ENCODE measurements at regions not wholly inside any gene's neighbourhood (a gene's known extent, or its start where the extent isn't known, plus 50 kb on each side); places are given as distances from the start of the nearest gene placed in this dataset.

DNA sequence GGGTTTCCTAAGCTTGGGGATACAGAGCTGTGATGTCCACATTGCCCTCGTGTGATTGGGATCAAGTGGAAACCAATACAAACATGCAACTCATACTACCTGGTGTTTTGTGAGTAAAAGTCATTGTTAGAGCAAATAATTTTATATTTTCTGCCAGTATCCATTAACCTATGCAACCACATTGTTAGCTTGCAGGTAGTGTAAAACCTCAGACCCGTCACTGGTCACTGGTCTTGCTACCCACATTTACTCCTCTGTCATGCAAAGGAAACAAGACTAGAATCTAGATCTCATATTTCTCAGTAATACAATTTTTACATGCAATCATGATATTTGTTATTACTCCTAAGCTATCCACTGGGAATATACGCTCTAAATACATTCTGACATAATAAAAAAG lies 324.3 kb upstream of the NDST4 start:
- Mint-ChIP-seq H3K27ac (ENCODE audit: unreplicated experiment) (no peak overlapping the region), H3K4me1 (no peaks in the 10 kb centered on the region), H3K4me3 (no peak overlapping the region), H3K9me3 (no peaks in the 10 kb centered on the region), H3K27me3 (ENCODE audit: low read depth) (no peaks in the 10 kb centered on the region), H3K36me3 (ENCODE audit: low read depth) (no peaks in the 10 kb centered on the region)
- TF ChIP-seq, protein P1, sequence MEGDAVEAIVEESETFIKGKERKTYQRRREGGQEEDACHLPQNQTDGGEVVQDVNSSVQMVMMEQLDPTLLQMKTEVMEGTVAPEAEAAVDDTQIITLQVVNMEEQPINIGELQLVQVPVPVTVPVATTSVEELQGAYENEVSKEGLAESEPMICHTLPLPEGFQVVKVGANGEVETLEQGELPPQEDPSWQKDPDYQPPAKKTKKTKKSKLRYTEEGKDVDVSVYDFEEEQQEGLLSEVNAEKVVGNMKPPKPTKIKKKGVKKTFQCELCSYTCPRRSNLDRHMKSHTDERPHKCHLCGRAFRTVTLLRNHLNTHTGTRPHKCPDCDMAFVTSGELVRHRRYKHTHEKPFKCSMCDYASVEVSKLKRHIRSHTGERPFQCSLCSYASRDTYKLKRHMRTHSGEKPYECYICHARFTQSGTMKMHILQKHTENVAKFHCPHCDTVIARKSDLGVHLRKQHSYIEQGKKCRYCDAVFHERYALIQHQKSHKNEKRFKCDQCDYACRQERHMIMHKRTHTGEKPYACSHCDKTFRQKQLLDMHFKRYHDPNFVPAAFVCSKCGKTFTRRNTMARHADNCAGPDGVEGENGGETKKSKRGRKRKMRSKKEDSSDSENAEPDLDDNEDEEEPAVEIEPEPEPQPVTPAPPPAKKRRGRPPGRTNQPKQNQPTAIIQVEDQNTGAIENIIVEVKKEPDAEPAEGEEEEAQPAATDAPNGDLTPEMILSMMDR (conservative IDR thresholded peaks at IDR 0.05) = no peak
- DNase-seq (ENCODE audit: low read depth, low spot score) = no peak

DNA sequence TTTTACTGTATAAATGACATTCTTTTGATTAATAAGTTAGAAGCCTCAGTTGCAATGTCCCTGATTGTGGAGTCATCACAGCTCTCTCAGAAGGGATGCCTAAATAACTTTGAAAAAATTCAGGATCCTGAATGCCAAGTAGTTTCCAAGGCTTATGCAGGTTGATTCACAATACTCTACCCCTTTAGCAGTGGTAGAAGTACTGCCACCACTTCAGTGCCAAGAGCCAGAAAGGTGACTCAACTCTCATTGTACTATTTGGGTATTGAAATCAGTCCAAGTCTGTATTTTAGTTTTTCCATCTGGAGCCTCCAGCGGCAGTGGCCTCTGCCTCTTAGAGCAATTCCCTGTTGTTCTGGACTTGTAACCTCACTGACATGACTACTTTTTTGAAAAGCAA lies 320.1 kb upstream of the NDST4 start:
- H3K27ac Mint-ChIP-seq (ENCODE audit: unreplicated experiment) = no peak overlapping the region
- TF ChIP-seq, protein P1 (conservative IDR thresholded peaks at IDR 0.05) = no peak
- no peaks in the 10 kb centered on the region for H3K9me3 Mint-ChIP-seq
- H3K27me3 Mint-ChIP-seq (ENCODE audit: low read depth) = no peaks in the 10 kb centered on the region
- no peaks in the 10 kb centered on the region for H3K4me1 Mint-ChIP-seq
- no peak overlapping the region for H3K4me3 Mint-ChIP-seq
- no peak for DNase-seq (ENCODE audit: low read depth, low spot score)
- H3K36me3 Mint-ChIP-seq (ENCODE audit: low read depth) = no peaks in the 10 kb centered on the region

DNA sequence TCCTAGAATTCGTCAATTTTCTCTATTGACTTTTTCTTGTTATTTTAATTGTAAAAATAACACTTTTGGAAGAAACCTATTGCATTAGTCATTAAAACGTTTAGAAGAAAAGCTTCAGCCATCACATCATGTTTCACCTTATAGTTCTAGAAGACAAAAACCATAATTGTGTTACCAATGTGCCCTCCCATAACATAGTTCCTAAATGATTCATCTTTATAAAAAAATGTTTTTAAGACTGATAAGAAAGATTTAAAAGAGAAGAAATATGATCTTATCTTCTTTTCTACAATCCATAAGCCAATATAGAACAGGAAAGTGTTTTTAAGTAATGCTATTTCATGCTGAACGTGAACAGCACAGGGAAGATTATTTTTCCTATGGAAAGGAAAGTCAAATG lies 316.6 kb upstream of the NDST4 start:
- no peaks in the 10 kb centered on the region for H3K9me3 Mint-ChIP-seq
- no peaks in the 10 kb centered on the region for H3K27me3 Mint-ChIP-seq (ENCODE audit: low read depth)
- no peaks in the 10 kb centered on the region for H3K4me1 Mint-ChIP-seq
- TF ChIP-seq, protein P1 (conservative IDR thresholded peaks at IDR 0.05) = no peak
- no peak overlapping the region for H3K27ac Mint-ChIP-seq (ENCODE audit: unreplicated experiment)
- H3K4me3 Mint-ChIP-seq = no peak overlapping the region
- no peaks in the 10 kb centered on the region for H3K36me3 Mint-ChIP-seq (ENCODE audit: low read depth)
- no peak for DNase-seq (ENCODE audit: low read depth, low spot score)

DNA sequence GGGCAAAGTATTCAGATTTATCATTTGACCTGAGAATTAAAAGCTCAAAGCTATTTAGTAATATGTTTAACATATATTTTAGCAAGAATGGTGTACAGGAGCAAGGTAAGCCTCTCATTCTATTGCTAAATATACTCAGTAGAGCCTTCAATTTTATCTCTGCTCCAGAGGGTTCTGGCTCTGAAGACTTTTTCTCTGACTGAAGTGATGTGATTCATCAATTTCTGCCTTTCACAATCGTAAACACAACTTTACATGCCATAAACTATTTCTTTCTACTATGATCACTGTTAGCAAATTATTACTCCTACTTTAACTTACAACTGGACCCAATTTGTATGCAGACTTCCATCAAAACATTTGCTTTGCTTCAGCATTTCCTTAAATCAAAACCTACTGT lies 315.0 kb upstream of the NDST4 start:
- Mint-ChIP-seq H3K4me1 (no peaks in the 10 kb centered on the region), H3K9me3 (peaks cover 3% of the 10 kb centered on the region), H3K27me3 (ENCODE audit: low read depth) (no peaks in the 10 kb centered on the region), H3K27ac (ENCODE audit: unreplicated experiment) (no peak overlapping the region), H3K36me3 (ENCODE audit: low read depth) (no peaks in the 10 kb centered on the region), H3K4me3 (no peak overlapping the region)
- TF ChIP-seq, protein P1 (conservative IDR thresholded peaks at IDR 0.05) = no peak
- DNase-seq (ENCODE audit: low read depth, low spot score) = no peak

DNA sequence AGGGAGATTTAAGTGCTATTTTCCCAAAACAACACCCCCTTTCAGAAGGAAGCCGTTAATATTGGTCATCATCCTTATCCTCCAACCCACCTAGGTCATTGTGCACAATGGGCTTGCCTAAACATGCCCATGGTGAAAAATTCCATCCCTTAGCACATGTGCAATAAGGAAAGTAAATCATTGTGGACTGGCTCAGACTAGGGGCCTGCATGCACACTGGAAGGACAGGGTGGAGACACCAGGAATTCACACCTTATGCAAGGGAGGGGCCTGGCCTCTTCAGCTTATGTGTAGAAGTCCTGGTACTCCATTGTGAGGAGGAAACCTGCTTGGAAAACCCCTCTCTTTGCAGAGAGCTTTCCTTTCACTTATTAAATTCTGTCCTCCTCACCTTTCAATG lies 311.4 kb upstream of the NDST4 start:
- peaks cover 2% of the 10 kb centered on the region for H3K36me3 Mint-ChIP-seq (ENCODE audit: low read depth)
- no peak overlapping the region for H3K4me3 Mint-ChIP-seq
- H3K9me3 Mint-ChIP-seq = peaks cover 5% of the 10 kb centered on the region
- H3K27me3 Mint-ChIP-seq (ENCODE audit: low read depth) = no peaks in the 10 kb centered on the region
- no peaks in the 10 kb centered on the region for H3K4me1 Mint-ChIP-seq
- DNase-seq (ENCODE audit: low read depth, low spot score) = no peak
- TF ChIP-seq, protein P1 (conservative IDR thresholded peaks at IDR 0.05) = no peak
- H3K27ac Mint-ChIP-seq (ENCODE audit: unreplicated experiment) = no peak overlapping the region
